Prostate gland (tissue), 2 donors: ENCODE measurements at regions not wholly inside any gene's neighbourhood (a gene's known extent, or its start where the extent isn't known, plus 50 kb on each side); places are given as distances from the start of the nearest gene placed in this dataset.

Experiments used
- POLR2A ChIP-seq: fragments of 450-650 bp; IDR thresholded peaks from one replicate; pipeline ENCODE4 v1.6.1; 2016; ENCODE audit warnings: antibody characterized with exemption, mild to moderate bottlenecking
- POLR2AphosphoS5 ChIP-seq: sonication (generic); formaldehyde crosslinking; IDR thresholded peaks from one replicate; pipeline ENCODE4 v1.6.1; 2017; ENCODE audit warnings: antibody characterized with exemption
- TF ChIP-seq, protein P1 (sequence below), 4 experiments: fragments of 200-600 bp in 2 of 4; fragments of 450-650 bp in 2 of 4; sonication (generic) in 2 of 4; IDR thresholded peaks; 1 replicate in 3 of 4; 2 replicates in 1 of 4; pipeline ENCODE4 v1.5.1; 2016 to 2019; ENCODE audit warnings: antibody characterized with exemption in 4 of 4, mild to moderate bottlenecking in 2 of 4, moderate library complexity in 2 of 4

DNA sequence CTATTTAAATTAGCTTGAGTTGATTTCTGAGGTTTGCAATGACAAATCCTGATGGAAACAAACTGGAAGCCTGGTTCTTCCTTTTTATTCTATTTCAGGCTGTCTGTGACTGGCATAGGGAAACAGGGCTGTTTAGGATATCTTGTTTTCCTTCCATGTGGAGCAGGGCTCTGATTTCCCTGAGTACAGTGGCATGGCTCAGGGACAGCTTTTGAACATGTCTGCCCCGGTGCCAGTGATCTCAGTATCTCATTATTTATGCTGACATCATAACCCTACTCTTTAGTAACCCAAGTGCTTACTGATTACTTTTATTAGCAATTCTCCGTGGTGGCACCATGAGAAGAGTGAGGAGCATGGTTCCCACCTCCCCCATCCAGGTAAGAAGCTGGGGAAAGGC lies 720.3 kb downstream of the GALR1 start:
- TF ChIP-seq, protein P1, sequence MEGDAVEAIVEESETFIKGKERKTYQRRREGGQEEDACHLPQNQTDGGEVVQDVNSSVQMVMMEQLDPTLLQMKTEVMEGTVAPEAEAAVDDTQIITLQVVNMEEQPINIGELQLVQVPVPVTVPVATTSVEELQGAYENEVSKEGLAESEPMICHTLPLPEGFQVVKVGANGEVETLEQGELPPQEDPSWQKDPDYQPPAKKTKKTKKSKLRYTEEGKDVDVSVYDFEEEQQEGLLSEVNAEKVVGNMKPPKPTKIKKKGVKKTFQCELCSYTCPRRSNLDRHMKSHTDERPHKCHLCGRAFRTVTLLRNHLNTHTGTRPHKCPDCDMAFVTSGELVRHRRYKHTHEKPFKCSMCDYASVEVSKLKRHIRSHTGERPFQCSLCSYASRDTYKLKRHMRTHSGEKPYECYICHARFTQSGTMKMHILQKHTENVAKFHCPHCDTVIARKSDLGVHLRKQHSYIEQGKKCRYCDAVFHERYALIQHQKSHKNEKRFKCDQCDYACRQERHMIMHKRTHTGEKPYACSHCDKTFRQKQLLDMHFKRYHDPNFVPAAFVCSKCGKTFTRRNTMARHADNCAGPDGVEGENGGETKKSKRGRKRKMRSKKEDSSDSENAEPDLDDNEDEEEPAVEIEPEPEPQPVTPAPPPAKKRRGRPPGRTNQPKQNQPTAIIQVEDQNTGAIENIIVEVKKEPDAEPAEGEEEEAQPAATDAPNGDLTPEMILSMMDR (IDR thresholded peaks at IDR 0.05) = no peak
- TF ChIP-seq POLR2AphosphoS5 = no peak
- TF ChIP-seq POLR2A = no peak
